ENCODE measurements at regions not wholly inside any gene's neighbourhood (a gene's known extent, or its start where the extent isn't known, plus 50 kb on each side); places are given as distances from the start of the nearest gene placed in this dataset. TPM values are rescaled to one million over a fixed set of nuclear protein-coding genes. Genes with fewer than 3 reads are reported as not detected.

DNA sequence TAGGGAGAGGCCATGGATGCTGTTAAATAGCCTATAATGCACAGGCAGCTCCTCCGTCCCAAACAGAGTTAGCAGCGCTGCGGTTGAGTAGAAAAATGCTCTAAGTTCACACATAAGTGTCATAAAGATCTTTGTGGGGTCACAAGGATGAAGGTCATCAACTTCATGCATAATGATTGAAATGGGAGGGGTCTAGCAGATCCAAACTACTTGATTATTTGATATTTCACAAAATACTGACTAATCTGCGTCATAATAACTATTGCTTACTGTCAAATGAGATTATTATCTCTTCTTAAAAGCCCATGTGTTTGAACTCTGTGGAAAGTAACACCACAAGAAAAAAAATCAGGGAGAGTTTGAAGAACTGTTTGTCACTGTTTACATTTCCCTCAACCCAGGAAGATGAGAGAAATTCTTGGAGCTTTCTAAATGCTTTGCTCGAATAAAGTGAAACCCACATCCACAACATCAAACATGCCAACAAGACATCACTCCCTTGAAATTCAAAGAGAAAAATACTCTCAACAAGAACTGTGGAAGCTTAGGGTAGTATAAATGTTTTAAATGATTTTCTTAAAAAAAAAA lies 50.5 kb upstream of the CREB1 start:
- CTCF ChIA-PET = no interaction called here
- POLR2A ChIA-PET = no interaction called here
- H3K36me3 ChIP-seq (ENCODE audit: control insufficient read depth, insufficient read depth, low read length) = no peaks in the 10 kb centered on the region
- no peak overlapping the region for H3K4me3 ChIP-seq (ENCODE audit: low read depth in 2 of 2, low read length in 2 of 2)
- no peak overlapping the region for H3K27ac ChIP-seq (ENCODE audit: low read length)
- no peaks in the 10 kb centered on the region for H3K9me3 ChIP-seq (ENCODE audit: control insufficient read depth, insufficient read depth, low read depth, low read length)
- intact Hi-C loops (cut with micrococcal nuclease; ENCODE audit: unreplicated experiment) (loop anchor here (5.0 kb wide), 1 partner anchor 317 kb away; no protein-coding TSS in a partner anchor), in situ Hi-C loops (cut with HindIII; ENCODE audit: low pct_unique_long_range_greater_than_20kb, low sequenced_read_pairs) (no loop called here)
- H3K27me3 ChIP-seq (ENCODE audit: control insufficient read depth, insufficient read depth, low read length) = no peaks in the 10 kb centered on the region
- BruUV-seq (replicated peaks) = no TSS peak
- no peak for ATAC-seq
- H3K4me1 ChIP-seq (ENCODE audit: control insufficient read depth, insufficient read depth, low read length) = no peaks in the 10 kb centered on the region; the same call in none of the 2 replicates
- no peak for DNase-seq (ENCODE audit: low read depth, low spot score)
- no peak for TF ChIP-seq TCF7L2 (IDR thresholded peaks at IDR 0.05; ENCODE audit: low read depth, low read length)

Small RNA genes in the stretch of these regions (microRNA-seq; reads per million reads assigned to microRNA genes)
- gene MIR1302-4 (ENCODE audit: unreplicated experiment) = not detected

All from Panc1 (cell line).